ENCODE measurements at regions not wholly inside any gene's neighbourhood (a gene's known extent, or its start where the extent isn't known, plus 50 kb on each side); places are given as distances from the start of the nearest gene placed in this dataset.

DNA sequence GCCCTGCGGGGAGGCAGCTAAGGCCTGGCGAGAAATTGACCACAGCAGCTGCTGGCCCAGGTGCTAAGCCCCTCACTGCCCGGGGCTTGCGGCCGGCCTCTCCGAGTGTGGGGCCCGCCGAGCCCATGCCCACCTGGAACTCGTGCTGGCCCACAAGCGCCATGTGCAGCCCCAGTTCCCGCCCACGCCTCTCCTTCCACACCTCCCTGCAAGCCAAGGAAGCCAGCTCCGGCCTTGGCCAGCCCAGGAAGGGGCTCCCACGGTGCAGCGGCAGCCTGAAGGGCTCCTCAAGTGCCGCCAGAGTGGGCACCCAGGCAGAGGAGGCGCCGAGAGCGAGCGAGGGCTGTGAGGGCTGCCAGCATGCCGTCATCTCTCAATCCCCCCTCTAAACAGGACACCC is 304.6 kb upstream of the FAM98A start:
- no peak for ATAC-seq (ENCODE audit: low FRiP score)
- TF ChIP-seq, protein P1, sequence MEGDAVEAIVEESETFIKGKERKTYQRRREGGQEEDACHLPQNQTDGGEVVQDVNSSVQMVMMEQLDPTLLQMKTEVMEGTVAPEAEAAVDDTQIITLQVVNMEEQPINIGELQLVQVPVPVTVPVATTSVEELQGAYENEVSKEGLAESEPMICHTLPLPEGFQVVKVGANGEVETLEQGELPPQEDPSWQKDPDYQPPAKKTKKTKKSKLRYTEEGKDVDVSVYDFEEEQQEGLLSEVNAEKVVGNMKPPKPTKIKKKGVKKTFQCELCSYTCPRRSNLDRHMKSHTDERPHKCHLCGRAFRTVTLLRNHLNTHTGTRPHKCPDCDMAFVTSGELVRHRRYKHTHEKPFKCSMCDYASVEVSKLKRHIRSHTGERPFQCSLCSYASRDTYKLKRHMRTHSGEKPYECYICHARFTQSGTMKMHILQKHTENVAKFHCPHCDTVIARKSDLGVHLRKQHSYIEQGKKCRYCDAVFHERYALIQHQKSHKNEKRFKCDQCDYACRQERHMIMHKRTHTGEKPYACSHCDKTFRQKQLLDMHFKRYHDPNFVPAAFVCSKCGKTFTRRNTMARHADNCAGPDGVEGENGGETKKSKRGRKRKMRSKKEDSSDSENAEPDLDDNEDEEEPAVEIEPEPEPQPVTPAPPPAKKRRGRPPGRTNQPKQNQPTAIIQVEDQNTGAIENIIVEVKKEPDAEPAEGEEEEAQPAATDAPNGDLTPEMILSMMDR (IDR thresholded peaks at IDR 0.05): no peak
- no peak for DNase-seq (ENCODE audit: low spot score)

DNA sequence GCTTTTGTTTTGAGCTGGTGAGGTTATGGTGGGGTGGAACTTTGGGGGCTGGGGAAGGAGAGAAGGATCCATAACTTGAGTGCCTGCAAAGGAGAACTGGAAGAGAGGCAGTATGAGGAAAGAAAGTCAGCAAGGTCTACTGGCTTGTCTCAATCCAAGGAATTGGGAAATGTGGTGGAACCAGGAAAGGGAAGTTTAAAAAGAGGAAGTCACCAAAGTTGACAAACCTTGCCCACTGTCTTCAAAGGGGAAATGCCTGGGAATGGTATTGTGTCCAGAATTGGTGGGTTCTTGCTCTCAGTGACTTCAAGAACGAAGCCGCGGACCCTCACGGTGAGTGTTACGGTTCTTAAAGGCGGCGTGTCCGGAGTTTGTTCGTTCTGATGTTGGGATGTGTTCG is 304.1 kb upstream of the FAM98A start:
- ATAC-seq (ENCODE audit: low FRiP score) (no peak), DNase-seq (ENCODE audit: low spot score) (no peak)
- TF ChIP-seq, protein P1 (IDR thresholded peaks at IDR 0.05): no peak

DNA sequence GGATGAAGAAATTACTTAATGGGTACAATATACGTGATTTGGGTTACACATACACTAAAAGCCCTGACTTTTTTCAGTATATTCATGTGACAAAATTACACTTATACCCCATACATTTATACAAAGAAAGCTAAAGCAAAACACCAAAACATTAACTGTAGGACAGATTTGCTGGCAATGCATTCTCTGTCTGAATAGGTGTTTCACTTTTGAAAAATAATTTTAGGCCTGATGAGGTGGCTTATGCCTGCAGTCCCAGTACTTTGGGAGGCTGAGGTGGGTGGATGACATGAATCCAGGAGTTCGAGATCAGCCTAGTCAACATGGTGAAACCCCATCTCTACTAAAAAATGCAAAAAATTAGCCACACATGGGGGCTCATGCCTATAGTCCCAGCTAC is 301.5 kb upstream of the FAM98A start:
- TF ChIP-seq, protein P1 (IDR thresholded peaks at IDR 0.05): no peak
- no peak for DNase-seq (ENCODE audit: low spot score)
- no peak for ATAC-seq (ENCODE audit: low FRiP score)

DNA sequence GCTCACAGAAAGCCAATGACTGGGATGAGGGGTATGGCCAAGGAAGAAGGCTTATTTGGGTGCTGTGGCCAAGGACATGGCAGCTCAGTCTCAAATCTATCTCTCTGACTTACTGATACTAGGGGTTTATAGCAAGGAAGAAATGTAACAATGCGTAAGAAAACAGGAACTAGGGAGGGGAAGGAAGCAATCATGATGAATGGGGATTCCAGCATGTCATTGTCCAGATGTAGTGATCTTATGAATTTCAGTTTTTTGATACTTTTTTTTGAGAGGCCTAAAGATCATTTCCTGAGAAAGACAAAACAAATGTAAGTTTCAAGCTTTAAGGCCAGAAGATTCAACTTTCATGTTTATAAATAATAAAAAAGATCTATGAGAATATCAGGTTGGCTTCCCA is 298.6 kb upstream of the FAM98A start:
- DNase-seq (ENCODE audit: low spot score) (no peak), ATAC-seq (ENCODE audit: low FRiP score) (no peak)
- TF ChIP-seq, protein P1 (IDR thresholded peaks at IDR 0.05): no peak

DNA sequence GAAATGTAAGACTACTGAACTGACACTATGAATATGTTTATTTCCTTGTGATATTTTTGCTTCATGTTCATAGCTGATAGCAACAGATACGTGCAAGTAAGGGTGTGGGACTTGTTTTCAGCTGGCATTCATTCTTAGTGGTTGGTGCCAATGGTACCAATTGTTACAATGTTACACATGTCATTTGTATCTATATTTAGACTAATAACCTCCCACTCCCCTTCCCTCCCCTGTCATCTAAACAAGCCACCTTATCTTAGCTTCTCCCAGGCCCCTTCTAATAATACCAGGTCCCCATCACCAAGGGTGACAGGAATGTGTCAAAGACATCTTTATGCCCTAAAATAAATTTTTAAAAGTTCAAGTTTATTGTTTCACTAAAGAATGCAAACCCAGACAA is 294.7 kb upstream of the FAM98A start:
- ATAC-seq (ENCODE audit: low FRiP score) (no peak), DNase-seq (ENCODE audit: low spot score) (no peak)
- TF ChIP-seq, protein P1 (IDR thresholded peaks at IDR 0.05): no peak

DNA sequence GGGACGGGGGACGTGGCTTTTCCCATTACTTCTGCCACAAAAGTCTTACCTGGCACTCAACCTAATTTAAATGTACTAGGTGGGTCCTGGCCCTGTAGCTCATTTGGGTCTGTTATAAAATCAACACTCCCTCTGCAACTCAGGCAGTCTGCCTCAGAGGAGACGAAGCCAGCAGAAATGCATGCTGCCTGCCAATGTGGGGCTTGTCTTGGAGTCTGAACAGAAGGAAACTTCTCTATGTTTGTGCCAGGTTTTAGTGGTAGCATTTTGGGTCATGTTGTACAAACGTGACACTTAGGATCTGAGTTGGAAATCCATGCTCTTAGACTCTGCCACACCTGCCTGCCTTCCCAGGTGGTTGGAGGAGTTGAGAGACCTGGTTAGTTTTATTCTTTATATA is 292.5 kb upstream of the FAM98A start:
- no peak for DNase-seq (ENCODE audit: low spot score)
- TF ChIP-seq, protein P1 (IDR thresholded peaks at IDR 0.05): no peak
- no peak for ATAC-seq (ENCODE audit: low FRiP score)

DNA sequence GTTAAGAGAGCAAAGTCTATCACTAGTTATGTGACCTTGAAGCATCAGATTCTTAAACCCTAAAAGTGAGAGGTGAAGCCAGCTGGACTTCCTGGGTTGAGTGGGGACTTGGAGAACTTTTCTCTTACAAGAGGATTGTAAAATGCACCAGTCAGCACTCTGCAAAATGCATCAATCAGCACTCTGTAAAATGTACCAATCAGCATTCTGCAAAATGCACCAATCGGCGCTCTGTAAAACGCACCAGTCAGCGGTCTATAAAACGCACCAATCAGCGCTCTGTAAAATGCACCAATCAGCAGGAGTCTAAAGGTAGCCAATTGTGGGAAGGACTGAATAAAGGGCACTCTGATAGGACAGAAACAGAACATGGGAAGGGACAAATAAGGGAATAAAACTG is 291.6 kb upstream of the FAM98A start:
- no peak for DNase-seq (ENCODE audit: low spot score)
- TF ChIP-seq, protein P1 (IDR thresholded peaks at IDR 0.05): no peak
- no peak for ATAC-seq (ENCODE audit: low FRiP score)

Data from omental fat pad (tissue), 3 donors.